ENCODE measurements at regions not wholly inside any gene's neighbourhood (a gene's known extent, or its start where the extent isn't known, plus 50 kb on each side); places are given as distances from the start of the nearest gene placed in this dataset.
"Not testable (repeated sequence)": the region's sequence is repeated elsewhere in the genome, so short reads cannot be mapped to it uniquely, and the experiment has no call there.

- DNase-seq = no peak
Observed at GRCh38 chr4:57373991-57374390, 263.8 kb upstream of the IGFBP7 start.

- DNase-seq = no peak
Observed at GRCh38 chr4:57371671-57372070, 261.5 kb upstream of the IGFBP7 start.

- no peak for DNase-seq
Observed at GRCh38 chr4:57370691-57371090, 260.5 kb upstream of the IGFBP7 start.

GRCh38 chr4:57369446-57369845 lies 259.3 kb upstream of the IGFBP7 start:
- no peak for DNase-seq

- no peak for DNase-seq
Observed at GRCh38 chr4:57364255-57364654, 254.1 kb upstream of the IGFBP7 start.

GRCh38 chr4:57363346-57363745 lies 253.2 kb upstream of the IGFBP7 start:
- DNase-seq = no peak

GRCh38 chr4:57360681-57361080 lies 250.5 kb upstream of the IGFBP7 start:
- DNase-seq = no peak

GRCh38 chr4:57355101-57355665 lies 245.0 kb upstream of the IGFBP7 start:
- no peak for DNase-seq

- DNase-seq = no peak
Observed at GRCh38 chr4:57351731-57352130, 241.5 kb upstream of the IGFBP7 start.

- DNase-seq = no peak
Observed at GRCh38 chr4:57344296-57344695, 234.1 kb upstream of the IGFBP7 start.

- DNase-seq = no peak
Observed at GRCh38 chr4:57342411-57342810, 232.2 kb upstream of the IGFBP7 start.

- DNase-seq = not testable (repeated sequence)
Observed at GRCh38 chr4:57338861-57339260, 228.7 kb upstream of the IGFBP7 start.

GRCh38 chr4:57333684-57334083 lies 223.5 kb upstream of the IGFBP7 start:
- DNase-seq = no peak

- DNase-seq = no peak
Observed at GRCh38 chr4:57331959-57332358, 221.8 kb upstream of the IGFBP7 start.

GRCh38 chr4:57329279-57329678 lies 219.1 kb upstream of the IGFBP7 start:
- DNase-seq = no peak

- DNase-seq = no peak
Observed at GRCh38 chr4:57324673-57325307, 214.6 kb upstream of the IGFBP7 start.

- no peak for DNase-seq
Observed at GRCh38 chr4:57320849-57321248, 210.7 kb upstream of the IGFBP7 start.

GRCh38 chr4:57320217-57320616 lies 210.0 kb upstream of the IGFBP7 start:
- DNase-seq = no peak

- no peak for DNase-seq
Observed at GRCh38 chr4:57318703-57319102, 208.5 kb upstream of the IGFBP7 start.

- no peak for DNase-seq
Observed at GRCh38 chr4:57314636-57315035, 204.5 kb upstream of the IGFBP7 start.

GRCh38 chr4:57312296-57312695 lies 202.1 kb upstream of the IGFBP7 start:
- DNase-seq = no peak

GRCh38 chr4:57309658-57310057 lies 199.5 kb upstream of the IGFBP7 start:
- no peak for DNase-seq

GRCh38 chr4:57308301-57308700 lies 198.1 kb upstream of the IGFBP7 start:
- DNase-seq = no peak

- no peak for DNase-seq
Observed at GRCh38 chr4:57305836-57306235, 195.7 kb upstream of the IGFBP7 start.

Data from hematopoietic multipotent progenitor cell treated with erythropoietin and hydrocortisone succinate and interleukin-3 and kit ligand, for 8 days (in vitro differentiated cells).